WTC11 (cell line): ENCODE measurements at regions not wholly inside any gene's neighbourhood (a gene's known extent, or its start where the extent isn't known, plus 50 kb on each side); places are given as distances from the start of the nearest gene placed in this dataset.

Experiments used
- ATAC-seq: fragments of 200-7000 bp; cut with Tn5 transposase; 2 replicates; pipeline ENCODE4 v1.10.0; 2021; ENCODE audit warnings: mild to moderate bottlenecking, moderate library complexity
- CTCF ChIA-PET: fragments of 300-600 bp; sonication (Branson Sonifier 250); formaldehyde crosslinking; loops from one replicate; lab custom pipeline; 2021; ENCODE audit warnings: antibody characterized with exemption; lab: Charles Lee
- POLR2A ChIA-PET: fragments of 350-600 bp; sonication (Branson Sonifier 250); formaldehyde crosslinking; loops from one replicate; lab custom pipeline; 2021; ENCODE audit warnings: antibody characterized with exemption; lab: Charles Lee
- DNase-seq: peaks from one replicate; pipeline ENCODE4 v3.0.0; 2021; ENCODE audit warnings: low spot score
- H3K27ac Mint-ChIP-seq: 2 replicates; pipeline ENCODE4 v1.8.0; 2021; ENCODE audit warnings: mixed read lengths
- H3K27me3 Mint-ChIP-seq: 2 replicates; pipeline ENCODE4 v1.8.0; 2021; ENCODE audit warnings: low read depth, mild to moderate bottlenecking, moderate library complexity, mixed read lengths
- H3K36me3 Mint-ChIP-seq: 2 replicates; pipeline ENCODE4 v1.8.0; 2021; ENCODE audit warnings: mixed read lengths
- H3K4me1 Mint-ChIP-seq: 2 replicates; pipeline ENCODE4 v1.8.0; 2022; ENCODE audit warnings: mixed read lengths
- H3K4me3 Mint-ChIP-seq: 2 replicates; pipeline ENCODE4 v1.8.0; 2021; ENCODE audit warnings: mild to moderate bottlenecking, moderate library complexity, mixed read lengths
- H3K9me3 Mint-ChIP-seq: 2 replicates; pipeline ENCODE4 v1.8.0; 2021; ENCODE audit warnings: mixed read lengths
- ATF1 ChIP-seq: sonication (generic); formaldehyde crosslinking; IDR thresholded peaks from 2 replicates; pipeline ENCODE4 v1.8.1; 2023; ENCODE audit warnings: mild to moderate bottlenecking, moderate library complexity, missing genetic modification reagents
- CBFB ChIP-seq: sonication (generic); formaldehyde crosslinking; IDR thresholded peaks from 2 replicates; pipeline ENCODE4 v1.8.1; 2022; ENCODE audit warnings: mild to moderate bottlenecking, low read depth, missing genetic modification reagents
- ETV6 ChIP-seq: sonication (generic); formaldehyde crosslinking; IDR thresholded peaks from 2 replicates; pipeline ENCODE4 v1.8.1; 2022; ENCODE audit warnings: mild to moderate bottlenecking, missing genetic modification reagents
- FOXK1 ChIP-seq: sonication (generic); formaldehyde crosslinking; IDR thresholded peaks from 2 replicates; pipeline ENCODE4 v1.8.0; 2022; ENCODE audit warnings: mild to moderate bottlenecking, moderate library complexity, missing genetic modification reagents
- GRHL2 ChIP-seq: fragments of 250-450 bp; sonication (Bioruptor Pico); IDR thresholded peaks from 2 replicates; pipeline ENCODE4 v1.8.0; 2022; ENCODE audit warnings: mild to moderate bottlenecking, moderate library complexity; ENCODE audit not compliant: insufficient replicate concordance, severe bottlenecking
- IRF2 ChIP-seq: sonication (generic); formaldehyde crosslinking; IDR thresholded peaks from 2 replicates; pipeline ENCODE4 v1.8.0; 2022; ENCODE audit warnings: low read depth, missing genetic modification reagents, borderline replicate concordance
- JAZF1 ChIP-seq: fragments of 250-450 bp; sonication (Bioruptor Pico); IDR thresholded peaks from 2 replicates; pipeline ENCODE4 v1.9.0; 2021; ENCODE audit warnings: moderate library complexity, mild to moderate bottlenecking, inconsistent platforms
- OVOL2 ChIP-seq: fragments of 250-450 bp; sonication (Bioruptor Pico); IDR thresholded peaks from 2 replicates; pipeline ENCODE4 v1.9.0; 2021; ENCODE audit warnings: mild to moderate bottlenecking, borderline replicate concordance
- RELA ChIP-seq: sonication (generic); formaldehyde crosslinking; IDR thresholded peaks from 2 replicates; pipeline ENCODE4 v1.8.1; 2022; ENCODE audit warnings: missing genetic modification reagents, mild to moderate bottlenecking, borderline replicate concordance
- RORB ChIP-seq: fragments of 250-450 bp; sonication (Bioruptor Pico); IDR thresholded peaks from 2 replicates; pipeline ENCODE4 v1.9.0; 2021; ENCODE audit warnings: mild to moderate bottlenecking
- SMAD4 ChIP-seq: sonication (generic); formaldehyde crosslinking; IDR thresholded peaks from 2 replicates; pipeline ENCODE4 v1.8.0; 2022; ENCODE audit warnings: mild to moderate bottlenecking, missing genetic modification reagents
- SP1 ChIP-seq: sonication (generic); formaldehyde crosslinking; conservative IDR thresholded peaks from 2 replicates; pipeline ENCODE4 v1.8.1; 2022; ENCODE audit warnings: missing genetic modification reagents
- TEAD1 ChIP-seq: sonication (generic); formaldehyde crosslinking; IDR thresholded peaks from 2 replicates; pipeline ENCODE4 v1.8.0; 2022; ENCODE audit warnings: mild to moderate bottlenecking, missing genetic modification reagents
- TEAD4 ChIP-seq: sonication (generic); formaldehyde crosslinking; IDR thresholded peaks from 2 replicates; pipeline ENCODE4 v1.8.0; 2022; ENCODE audit warnings: mild to moderate bottlenecking, missing genetic modification reagents
- ZBTB21 ChIP-seq: sonication (generic); formaldehyde crosslinking; IDR thresholded peaks from 2 replicates; pipeline ENCODE4 v1.8.1; 2023; ENCODE audit warnings: mild to moderate bottlenecking, missing genetic modification reagents, borderline replicate concordance
- ZNF396 ChIP-seq: fragments of 250-450 bp; sonication (Bioruptor Pico); IDR thresholded peaks from 2 replicates; pipeline ENCODE4 v1.8.0; 2021; ENCODE audit warnings: mild to moderate bottlenecking, moderate library complexity, borderline replicate concordance
- ZNF416 ChIP-seq: fragments of 250-450 bp; sonication (Bioruptor Pico); IDR thresholded peaks from 2 replicates; pipeline ENCODE4 v1.9.0; 2021; ENCODE audit warnings: mild to moderate bottlenecking, inconsistent platforms
- ZNF423 ChIP-seq: fragments of 250-450 bp; sonication (Bioruptor Pico); IDR thresholded peaks from 2 replicates; pipeline ENCODE4 v2.1.2; 2022; ENCODE audit warnings: mild to moderate bottlenecking, moderate library complexity
- TF ChIP-seq, protein P1 (sequence below): fragments of 250-450 bp; sonication (Bioruptor Pico); IDR thresholded peaks from 2 replicates; pipeline ENCODE4 v1.9.0; 2021; ENCODE audit warnings: mild to moderate bottlenecking
- TF ChIP-seq, protein P2 (sequence below): sonication (generic); formaldehyde crosslinking; IDR thresholded peaks from 2 replicates; pipeline ENCODE4 v1.8.0; 2022; ENCODE audit warnings: mild to moderate bottlenecking, missing genetic modification reagents
- TF ChIP-seq, protein P3 (sequence below): fragments of 250-450 bp; sonication (Bioruptor Pico); IDR thresholded peaks from 2 replicates; pipeline ENCODE4 v1.9.0; 2021; ENCODE audit warnings: moderate library complexity, mild to moderate bottlenecking, inconsistent platforms, borderline replicate concordance
- TF ChIP-seq, protein P4 (sequence below): sonication (generic); formaldehyde crosslinking; IDR thresholded peaks from 2 replicates; pipeline ENCODE4 v1.8.0; 2023; ENCODE audit warnings: missing genetic modification reagents
- TF ChIP-seq, protein P5 (sequence below): sonication (generic); formaldehyde crosslinking; IDR thresholded peaks from 2 replicates; pipeline ENCODE4 v1.8.1; 2023; ENCODE audit warnings: mild to moderate bottlenecking, missing genetic modification reagents
- TF ChIP-seq, protein P6 (sequence below): sonication (generic); formaldehyde crosslinking; IDR thresholded peaks from 2 replicates; pipeline ENCODE4 v1.8.1; 2022; ENCODE audit warnings: missing genetic modification reagents, borderline replicate concordance

DNA sequence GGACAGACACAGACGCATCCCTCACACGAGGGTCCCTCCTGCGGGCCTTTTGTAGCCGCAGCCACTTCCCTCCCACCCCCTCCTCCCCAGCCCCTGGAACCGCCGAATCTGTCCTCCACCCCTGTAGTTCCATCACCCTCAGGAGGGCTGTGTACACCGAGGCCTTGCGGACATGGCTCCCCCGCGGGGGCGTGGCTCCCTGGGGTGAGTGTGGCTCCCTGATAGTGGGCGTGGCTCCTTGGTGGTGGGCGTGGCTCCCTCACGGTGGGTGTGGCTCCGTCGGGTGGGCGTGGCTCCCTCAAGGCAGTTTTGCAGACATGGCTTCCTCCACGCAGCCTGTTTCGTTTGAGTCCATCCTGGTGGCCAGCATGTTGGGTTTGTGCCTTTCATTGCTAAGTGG is 420.7 kb upstream of the SALL3 start (continued):
- TF ChIP-seq, protein P1, sequence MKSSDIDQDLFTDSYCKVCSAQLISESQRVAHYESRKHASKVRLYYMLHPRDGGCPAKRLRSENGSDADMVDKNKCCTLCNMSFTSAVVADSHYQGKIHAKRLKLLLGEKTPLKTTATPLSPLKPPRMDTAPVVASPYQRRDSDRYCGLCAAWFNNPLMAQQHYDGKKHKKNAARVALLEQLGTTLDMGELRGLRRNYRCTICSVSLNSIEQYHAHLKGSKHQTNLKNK (CRISPR knock-in tag) = no peak
- TF ChIP-seq TEAD4 (CRISPR knock-in tag) = no peak
- TF ChIP-seq TEAD1 (CRISPR knock-in tag) = no peak
- no peak for TF ChIP-seq IRF2
- TF ChIP-seq OVOL2 = no peak
- TF ChIP-seq, protein P2, sequence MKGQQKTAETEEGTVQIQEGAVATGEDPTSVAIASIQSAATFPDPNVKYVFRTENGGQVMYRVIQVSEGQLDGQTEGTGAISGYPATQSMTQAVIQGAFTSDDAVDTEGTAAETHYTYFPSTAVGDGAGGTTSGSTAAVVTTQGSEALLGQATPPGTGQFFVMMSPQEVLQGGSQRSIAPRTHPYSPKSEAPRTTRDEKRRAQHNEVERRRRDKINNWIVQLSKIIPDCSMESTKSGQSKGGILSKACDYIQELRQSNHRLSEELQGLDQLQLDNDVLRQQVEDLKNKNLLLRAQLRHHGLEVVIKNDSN (CRISPR knock-in tag) = no peak
- no peak for TF ChIP-seq ZNF423
- TF ChIP-seq ZBTB21 (CRISPR knock-in tag) = no peak
- no peak for TF ChIP-seq GRHL2 (CRISPR knock-in tag)
- no peak for TF ChIP-seq ATF1 (CRISPR knock-in tag)
- no peak for TF ChIP-seq ZNF396
- no peak for TF ChIP-seq SMAD4 (CRISPR knock-in tag)

DNA sequence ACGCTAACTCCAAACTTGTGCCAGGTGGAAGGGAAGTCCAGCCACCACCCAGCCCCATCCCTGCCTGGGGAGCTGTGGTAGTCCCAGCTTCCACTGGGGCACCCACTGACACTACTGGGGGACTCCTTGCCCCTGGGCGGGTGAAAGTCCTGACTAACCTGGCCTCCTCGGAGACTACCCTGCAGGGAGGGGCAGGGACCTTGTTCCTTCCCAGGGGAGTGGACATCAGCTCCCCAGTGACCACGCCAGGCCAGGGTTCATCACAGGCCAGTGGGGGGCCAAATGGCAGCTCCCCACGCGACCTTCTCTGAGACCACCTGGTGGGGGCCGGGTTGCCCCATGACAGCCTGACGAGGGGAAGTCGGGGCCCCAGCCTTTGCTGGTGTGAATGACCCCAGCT is 420.0 kb upstream of the SALL3 start:
- Mint-ChIP-seq H3K27ac (no peak overlapping the region), H3K9me3 (peaks cover 38% of the 10 kb centered on the region), H3K4me1 (no peaks in the 10 kb centered on the region), H3K36me3 (peaks cover 35% of the 10 kb centered on the region), H3K4me3 (no peak overlapping the region), H3K27me3 (peaks cover 3% of the 10 kb centered on the region; the same call in 1 of the 2 replicates)
- ATAC-seq (no peak), DNase-seq (no peak)
- no peak for TF ChIP-seq CBFB (CRISPR knock-in tag)
- TF ChIP-seq, protein P3, sequence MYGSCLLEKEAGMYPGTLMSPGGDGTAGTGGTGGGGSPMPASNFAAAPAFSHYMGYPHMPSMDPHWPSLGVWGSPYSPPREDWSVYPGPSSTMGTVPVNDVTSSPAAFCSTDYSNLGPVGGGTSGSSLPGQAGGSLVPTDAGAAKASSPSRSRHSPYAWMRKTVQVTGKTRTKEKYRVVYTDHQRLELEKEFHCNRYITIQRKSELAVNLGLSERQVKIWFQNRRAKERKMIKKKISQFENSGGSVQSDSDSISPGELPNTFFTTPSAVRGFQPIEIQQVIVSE (CRISPR knock-in tag) = no peak
- TF ChIP-seq, protein P4, sequence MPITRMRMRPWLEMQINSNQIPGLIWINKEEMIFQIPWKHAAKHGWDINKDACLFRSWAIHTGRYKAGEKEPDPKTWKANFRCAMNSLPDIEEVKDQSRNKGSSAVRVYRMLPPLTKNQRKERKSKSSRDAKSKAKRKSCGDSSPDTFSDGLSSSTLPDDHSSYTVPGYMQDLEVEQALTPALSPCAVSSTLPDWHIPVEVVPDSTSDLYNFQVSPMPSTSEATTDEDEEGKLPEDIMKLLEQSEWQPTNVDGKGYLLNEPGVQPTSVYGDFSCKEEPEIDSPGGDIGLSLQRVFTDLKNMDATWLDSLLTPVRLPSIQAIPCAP (CRISPR knock-in tag) = no peak
- TF ChIP-seq RORB (CRISPR knock-in tag) = no peak
- TF ChIP-seq, protein P5, sequence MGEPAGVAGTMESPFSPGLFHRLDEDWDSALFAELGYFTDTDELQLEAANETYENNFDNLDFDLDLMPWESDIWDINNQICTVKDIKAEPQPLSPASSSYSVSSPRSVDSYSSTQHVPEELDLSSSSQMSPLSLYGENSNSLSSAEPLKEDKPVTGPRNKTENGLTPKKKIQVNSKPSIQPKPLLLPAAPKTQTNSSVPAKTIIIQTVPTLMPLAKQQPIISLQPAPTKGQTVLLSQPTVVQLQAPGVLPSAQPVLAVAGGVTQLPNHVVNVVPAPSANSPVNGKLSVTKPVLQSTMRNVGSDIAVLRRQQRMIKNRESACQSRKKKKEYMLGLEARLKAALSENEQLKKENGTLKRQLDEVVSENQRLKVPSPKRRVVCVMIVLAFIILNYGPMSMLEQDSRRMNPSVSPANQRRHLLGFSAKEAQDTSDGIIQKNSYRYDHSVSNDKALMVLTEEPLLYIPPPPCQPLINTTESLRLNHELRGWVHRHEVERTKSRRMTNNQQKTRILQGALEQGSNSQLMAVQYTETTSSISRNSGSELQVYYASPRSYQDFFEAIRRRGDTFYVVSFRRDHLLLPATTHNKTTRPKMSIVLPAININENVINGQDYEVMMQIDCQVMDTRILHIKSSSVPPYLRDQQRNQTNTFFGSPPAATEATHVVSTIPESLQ (CRISPR knock-in tag) = no peak
- TF ChIP-seq FOXK1 (CRISPR knock-in tag) = no peak
- no peak for TF ChIP-seq JAZF1 (CRISPR knock-in tag)
- no peak for TF ChIP-seq RELA (CRISPR knock-in tag)
- no peak for TF ChIP-seq ZNF416 (CRISPR knock-in tag)
- no peak for TF ChIP-seq SP1 (CRISPR knock-in tag)
- no peak for TF ChIP-seq ETV6 (CRISPR knock-in tag)
- TF ChIP-seq ZNF423 = no peak
- TF ChIP-seq, protein P6, sequence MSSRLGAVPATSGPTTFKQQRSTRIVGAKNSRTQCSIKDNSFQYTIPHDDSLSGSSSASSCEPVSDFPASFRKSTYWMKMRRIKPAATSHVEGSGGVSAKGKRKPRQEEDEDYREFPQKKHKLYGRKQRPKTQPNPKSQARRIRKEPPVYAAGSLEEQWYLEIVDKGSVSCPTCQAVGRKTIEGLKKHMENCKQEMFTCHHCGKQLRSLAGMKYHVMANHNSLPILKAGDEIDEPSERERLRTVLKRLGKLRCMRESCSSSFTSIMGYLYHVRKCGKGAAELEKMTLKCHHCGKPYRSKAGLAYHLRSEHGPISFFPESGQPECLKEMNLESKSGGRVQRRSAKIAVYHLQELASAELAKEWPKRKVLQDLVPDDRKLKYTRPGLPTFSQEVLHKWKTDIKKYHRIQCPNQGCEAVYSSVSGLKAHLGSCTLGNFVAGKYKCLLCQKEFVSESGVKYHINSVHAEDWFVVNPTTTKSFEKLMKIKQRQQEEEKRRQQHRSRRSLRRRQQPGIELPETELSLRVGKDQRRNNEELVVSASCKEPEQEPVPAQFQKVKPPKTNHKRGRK (CRISPR knock-in tag) = no peak
- no peak for TF ChIP-seq GRHL2 (CRISPR knock-in tag)
- CTCF ChIA-PET = no interaction called here
- POLR2A ChIA-PET = no interaction called here
